ENCODE measurements at regions not wholly inside any gene's neighbourhood (a gene's known extent, or its start where the extent isn't known, plus 50 kb on each side); places are given as distances from the start of the nearest gene placed in this dataset.

- no peak for TF ChIP-seq CTCF (IDR thresholded peaks at IDR 0.05)
- no peak for TF ChIP-seq POLR2A (IDR thresholded peaks at IDR 0.05)
Observed at GRCh38 chr16:74045513-74045912, 251.1 kb upstream of the PSMD7 start.

Data from upper lobe of left lung (tissue), 4 donors.